Ishikawa (cell line): ENCODE measurements at regions not wholly inside any gene's neighbourhood (a gene's known extent, or its start where the extent isn't known, plus 50 kb on each side); places are given as distances from the start of the nearest gene placed in this dataset.

Source experiments
- CEBPB ChIP-seq: IDR thresholded peaks from 2 replicates; pipeline ENCODE4 v1.6.1; 2012
- CREB1 ChIP-seq: IDR thresholded peaks from 2 replicates; pipeline ENCODE4 v1.6.1; 2012; ENCODE audit warnings: low read depth
- EGR1 ChIP-seq: IDR thresholded peaks from 2 replicates; pipeline ENCODE4 v1.6.1; 2012
- EP300 ChIP-seq: IDR thresholded peaks from 2 replicates; pipeline ENCODE4 v1.6.1; 2012; ENCODE audit warnings: borderline replicate concordance
- FOXM1 ChIP-seq: IDR thresholded peaks from 2 replicates; pipeline ENCODE4 v1.6.1; 2012; ENCODE audit warnings: low read depth, borderline replicate concordance
- NFIC ChIP-seq: IDR thresholded peaks from 2 replicates; pipeline ENCODE4 v1.6.1; 2012
- RAD21 ChIP-seq: IDR thresholded peaks from 2 replicates; pipeline ENCODE4 v1.6.1; 2012; ENCODE audit warnings: low read depth
- TAF1 ChIP-seq: IDR thresholded peaks from 2 replicates; pipeline ENCODE4 v1.6.1; 2012; ENCODE audit warnings: low read depth, mild to moderate bottlenecking
- TCF12 ChIP-seq: IDR thresholded peaks from 2 replicates; pipeline ENCODE4 v1.6.1; 2012; ENCODE audit warnings: low read depth
- TEAD4 ChIP-seq: IDR thresholded peaks from 2 replicates; pipeline ENCODE4 v1.6.1; 2012
- USF1 ChIP-seq: IDR thresholded peaks from 2 replicates; pipeline ENCODE4 v1.6.1; 2012
- YY1 ChIP-seq: IDR thresholded peaks from 2 replicates; pipeline ENCODE4 v1.6.1; 2012; ENCODE audit warnings: low read depth
- ZBTB7A ChIP-seq: IDR thresholded peaks from 2 replicates; pipeline ENCODE4 v1.6.1; 2012; ENCODE audit warnings: low read depth
- TF ChIP-seq, protein P1 (sequence below): IDR thresholded peaks from 2 replicates; pipeline ENCODE4 v1.6.1; 2012
- TF ChIP-seq, protein P2 (sequence below): IDR thresholded peaks from 2 replicates; pipeline ENCODE4 v1.6.1; 2012; ENCODE audit warnings: low read depth, mild to moderate bottlenecking

- TF ChIP-seq TCF12 (no peak), YY1 (no peak), FOXM1 (no peak), NFIC (no peak), CREB1 (no peak), RAD21 (no peak), EP300 (no peak), TAF1 (no peak), ZBTB7A (no peak), USF1 (no peak), TEAD4 (no peak), EGR1 (no peak)
- TF ChIP-seq, protein P1, sequence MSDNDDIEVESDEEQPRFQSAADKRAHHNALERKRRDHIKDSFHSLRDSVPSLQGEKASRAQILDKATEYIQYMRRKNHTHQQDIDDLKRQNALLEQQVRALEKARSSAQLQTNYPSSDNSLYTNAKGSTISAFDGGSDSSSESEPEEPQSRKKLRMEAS: no peak
These were observed 834.1 kb upstream of the C9orf72 start for GRCh38 chr9:28407351-28407750.

DNA sequence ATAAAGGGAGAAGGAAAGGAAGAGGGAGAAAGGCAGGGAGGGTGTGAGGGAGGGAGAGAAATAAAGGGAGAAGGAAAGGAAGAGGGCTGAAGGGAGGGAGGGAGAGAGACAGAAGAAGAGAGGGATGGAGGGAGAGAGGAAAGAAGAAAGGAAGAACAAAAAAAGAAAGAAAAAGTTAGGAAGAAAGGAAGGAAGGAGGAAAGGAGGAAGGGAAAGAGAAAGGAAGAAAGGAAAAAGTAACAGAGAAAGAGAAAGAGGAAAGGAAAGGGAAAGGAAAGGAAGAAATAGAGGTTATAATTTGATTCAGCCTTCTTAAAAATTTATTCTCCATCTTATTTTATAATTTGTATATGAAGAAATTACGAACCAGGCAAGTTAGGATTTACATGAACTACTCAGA, 836.6 kb upstream of the C9orf72 start:
- TF ChIP-seq USF1: no peak
- no peak for TF ChIP-seq TEAD4
- no peak for TF ChIP-seq CEBPB
- TF ChIP-seq FOXM1: no peak
- TF ChIP-seq TAF1: no peak
- no peak for TF ChIP-seq RAD21
- TF ChIP-seq ZBTB7A: no peak
- TF ChIP-seq EGR1: no peak
- no peak for TF ChIP-seq EP300
- no peak for TF ChIP-seq NFIC
- no peak for TF ChIP-seq YY1
- TF ChIP-seq, protein P1: no peak
- TF ChIP-seq TCF12: no peak

GRCh38 chr9:28410411-28410810, 837.1 kb upstream of the C9orf72 start:
- TF ChIP-seq TAF1 (no peak), FOXM1 (no peak), NFIC (no peak), CEBPB (no peak), USF1 (no peak), EP300 (no peak), RAD21 (no peak), YY1 (no peak), TCF12 (no peak), EGR1 (no peak), ZBTB7A (no peak), CREB1 (no peak), TEAD4 (no peak)
- TF ChIP-seq, protein P1: no peak

- TF ChIP-seq RAD21 (no peak), FOXM1 (no peak), CEBPB (no peak), TAF1 (no peak), NFIC (no peak), ZBTB7A (no peak), EGR1 (no peak), EP300 (no peak)
- TF ChIP-seq, protein P1: no peak
- TF ChIP-seq, protein P2, sequence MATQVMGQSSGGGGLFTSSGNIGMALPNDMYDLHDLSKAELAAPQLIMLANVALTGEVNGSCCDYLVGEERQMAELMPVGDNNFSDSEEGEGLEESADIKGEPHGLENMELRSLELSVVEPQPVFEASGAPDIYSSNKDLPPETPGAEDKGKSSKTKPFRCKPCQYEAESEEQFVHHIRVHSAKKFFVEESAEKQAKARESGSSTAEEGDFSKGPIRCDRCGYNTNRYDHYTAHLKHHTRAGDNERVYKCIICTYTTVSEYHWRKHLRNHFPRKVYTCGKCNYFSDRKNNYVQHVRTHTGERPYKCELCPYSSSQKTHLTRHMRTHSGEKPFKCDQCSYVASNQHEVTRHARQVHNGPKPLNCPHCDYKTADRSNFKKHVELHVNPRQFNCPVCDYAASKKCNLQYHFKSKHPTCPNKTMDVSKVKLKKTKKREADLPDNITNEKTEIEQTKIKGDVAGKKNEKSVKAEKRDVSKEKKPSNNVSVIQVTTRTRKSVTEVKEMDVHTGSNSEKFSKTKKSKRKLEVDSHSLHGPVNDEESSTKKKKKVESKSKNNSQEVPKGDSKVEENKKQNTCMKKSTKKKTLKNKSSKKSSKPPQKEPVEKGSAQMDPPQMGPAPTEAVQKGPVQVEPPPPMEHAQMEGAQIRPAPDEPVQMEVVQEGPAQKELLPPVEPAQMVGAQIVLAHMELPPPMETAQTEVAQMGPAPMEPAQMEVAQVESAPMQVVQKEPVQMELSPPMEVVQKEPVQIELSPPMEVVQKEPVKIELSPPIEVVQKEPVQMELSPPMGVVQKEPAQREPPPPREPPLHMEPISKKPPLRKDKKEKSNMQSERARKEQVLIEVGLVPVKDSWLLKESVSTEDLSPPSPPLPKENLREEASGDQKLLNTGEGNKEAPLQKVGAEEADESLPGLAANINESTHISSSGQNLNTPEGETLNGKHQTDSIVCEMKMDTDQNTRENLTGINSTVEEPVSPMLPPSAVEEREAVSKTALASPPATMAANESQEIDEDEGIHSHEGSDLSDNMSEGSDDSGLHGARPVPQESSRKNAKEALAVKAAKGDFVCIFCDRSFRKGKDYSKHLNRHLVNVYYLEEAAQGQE: no peak
These were observed 840.2 kb upstream of the C9orf72 start for GRCh38 chr9:28413471-28413870.

DNA sequence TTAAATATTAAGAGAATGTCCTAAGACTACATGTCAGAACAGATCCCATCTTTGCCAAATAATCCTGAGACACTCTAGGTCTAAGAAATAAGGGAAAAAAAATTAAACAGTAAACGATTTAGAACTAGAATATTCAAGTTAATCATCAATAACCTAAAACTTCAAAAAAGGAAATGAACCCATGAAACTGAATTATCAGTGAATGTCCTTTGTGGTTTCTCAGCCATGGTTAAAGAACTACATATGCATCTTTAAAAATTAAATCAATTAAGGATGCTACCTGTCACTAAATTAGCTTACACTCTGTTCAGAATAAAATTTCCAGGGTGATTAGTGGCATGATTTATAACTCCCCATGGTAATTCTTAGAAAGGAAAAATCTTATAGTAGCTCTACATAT, 850.0 kb upstream of the C9orf72 start:
- TF ChIP-seq YY1 (no peak), EP300 (no peak), FOXM1 (no peak), RAD21 (no peak), NFIC (no peak), CEBPB (no peak)

DNA sequence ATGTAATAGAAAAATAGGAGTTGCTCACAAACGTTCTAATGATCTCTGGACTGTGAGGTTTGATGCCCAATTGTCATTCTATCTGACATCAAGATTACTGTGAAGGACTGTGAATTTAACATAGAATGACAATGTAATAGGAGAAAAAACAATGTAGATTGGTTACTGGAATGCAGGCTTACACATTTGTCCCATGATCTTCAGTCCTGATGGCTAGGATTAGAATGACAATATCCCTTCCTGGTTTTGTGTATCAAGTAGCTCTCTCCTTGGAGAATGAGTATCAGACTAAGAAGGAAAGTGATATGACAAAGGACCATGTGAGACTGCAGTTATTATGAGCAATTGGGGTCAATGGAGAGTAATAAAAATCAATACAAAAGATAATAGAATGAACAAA, 862.2 kb upstream of the C9orf72 start:
- TF ChIP-seq CREB1 (no peak), TEAD4 (no peak), NFIC (no peak), FOXM1 (no peak), ZBTB7A (no peak), EGR1 (no peak), TAF1 (no peak), TCF12 (no peak), USF1 (no peak), EP300 (no peak), RAD21 (no peak), CEBPB (no peak)
- TF ChIP-seq, protein P2: no peak
- TF ChIP-seq, protein P1: no peak
